ENCODE measurements at regions not wholly inside any gene's neighbourhood (a gene's known extent, or its start where the extent isn't known, plus 50 kb on each side); places are given as distances from the start of the nearest gene placed in this dataset.

DNA sequence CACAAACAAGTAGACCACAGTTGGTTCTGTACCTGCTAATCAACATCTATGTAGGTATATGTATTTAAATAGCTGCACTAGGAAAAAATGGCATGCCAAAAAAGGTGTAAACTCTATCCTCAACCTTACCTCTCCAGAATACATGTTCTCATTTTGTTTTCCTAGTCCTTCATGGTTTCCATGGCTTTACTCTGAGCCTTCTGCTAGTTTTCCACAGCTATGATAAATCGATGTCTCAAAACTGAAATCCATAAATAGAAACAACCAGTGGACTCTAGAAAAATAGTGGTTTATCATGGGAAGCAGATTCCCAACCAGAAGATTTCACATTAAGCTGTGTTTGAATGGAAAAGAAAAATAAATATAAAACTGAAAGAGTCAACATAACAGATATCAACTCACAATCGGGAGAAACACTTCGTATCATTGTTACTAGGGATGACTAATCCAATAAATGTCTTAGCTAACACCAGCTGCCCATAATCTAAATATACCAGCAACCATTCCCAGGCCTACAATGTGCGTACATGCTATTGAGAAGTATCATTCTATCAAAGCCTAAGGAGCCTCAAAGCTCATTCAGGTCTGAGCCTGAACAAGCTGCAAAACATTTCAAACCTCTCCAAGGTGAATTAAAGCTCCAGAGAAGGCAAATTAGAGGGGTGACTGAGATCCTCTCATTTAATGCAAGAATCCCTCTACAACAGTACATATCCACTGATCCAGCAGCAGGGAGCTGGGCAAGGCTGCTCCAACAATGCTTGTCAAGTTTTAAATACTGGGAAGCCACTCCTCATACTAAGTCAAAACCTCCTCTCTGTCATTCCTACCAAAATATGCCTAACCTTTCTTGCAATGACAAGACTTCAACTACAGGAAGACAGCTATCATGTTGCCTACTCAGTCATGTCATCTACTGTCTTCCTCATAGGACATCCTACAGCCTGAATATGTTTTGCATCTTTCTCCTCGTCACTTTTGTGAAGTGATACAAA lies 90.2 kb downstream of the KCTD12 start:
- H3K27ac ChIP-seq (ENCODE audit: low read depth in 1 of 2, low read length in 2 of 2) = no peak overlapping the region
- H3K9me3 ChIP-seq (ENCODE audit: control insufficient read depth in 4 of 4, low read length in 3 of 4) = no peaks in the 10 kb centered on the region
- H3K4me1 ChIP-seq (ENCODE audit: control insufficient read depth in 4 of 4, insufficient read depth in 4 of 4, low read length in 3 of 4) = no peaks in the 10 kb centered on the region
- TF ChIP-seq FOXA2 (IDR thresholded peaks at IDR 0.05) = no peak
- no peak for TF ChIP-seq FOXA1 (IDR thresholded peaks at IDR 0.05)
- TF ChIP-seq, protein P1, sequence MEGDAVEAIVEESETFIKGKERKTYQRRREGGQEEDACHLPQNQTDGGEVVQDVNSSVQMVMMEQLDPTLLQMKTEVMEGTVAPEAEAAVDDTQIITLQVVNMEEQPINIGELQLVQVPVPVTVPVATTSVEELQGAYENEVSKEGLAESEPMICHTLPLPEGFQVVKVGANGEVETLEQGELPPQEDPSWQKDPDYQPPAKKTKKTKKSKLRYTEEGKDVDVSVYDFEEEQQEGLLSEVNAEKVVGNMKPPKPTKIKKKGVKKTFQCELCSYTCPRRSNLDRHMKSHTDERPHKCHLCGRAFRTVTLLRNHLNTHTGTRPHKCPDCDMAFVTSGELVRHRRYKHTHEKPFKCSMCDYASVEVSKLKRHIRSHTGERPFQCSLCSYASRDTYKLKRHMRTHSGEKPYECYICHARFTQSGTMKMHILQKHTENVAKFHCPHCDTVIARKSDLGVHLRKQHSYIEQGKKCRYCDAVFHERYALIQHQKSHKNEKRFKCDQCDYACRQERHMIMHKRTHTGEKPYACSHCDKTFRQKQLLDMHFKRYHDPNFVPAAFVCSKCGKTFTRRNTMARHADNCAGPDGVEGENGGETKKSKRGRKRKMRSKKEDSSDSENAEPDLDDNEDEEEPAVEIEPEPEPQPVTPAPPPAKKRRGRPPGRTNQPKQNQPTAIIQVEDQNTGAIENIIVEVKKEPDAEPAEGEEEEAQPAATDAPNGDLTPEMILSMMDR (IDR thresholded peaks at IDR 0.05; ENCODE audit: low read depth, low read length, missing input control) = no peak
- TF ChIP-seq, protein P2, sequence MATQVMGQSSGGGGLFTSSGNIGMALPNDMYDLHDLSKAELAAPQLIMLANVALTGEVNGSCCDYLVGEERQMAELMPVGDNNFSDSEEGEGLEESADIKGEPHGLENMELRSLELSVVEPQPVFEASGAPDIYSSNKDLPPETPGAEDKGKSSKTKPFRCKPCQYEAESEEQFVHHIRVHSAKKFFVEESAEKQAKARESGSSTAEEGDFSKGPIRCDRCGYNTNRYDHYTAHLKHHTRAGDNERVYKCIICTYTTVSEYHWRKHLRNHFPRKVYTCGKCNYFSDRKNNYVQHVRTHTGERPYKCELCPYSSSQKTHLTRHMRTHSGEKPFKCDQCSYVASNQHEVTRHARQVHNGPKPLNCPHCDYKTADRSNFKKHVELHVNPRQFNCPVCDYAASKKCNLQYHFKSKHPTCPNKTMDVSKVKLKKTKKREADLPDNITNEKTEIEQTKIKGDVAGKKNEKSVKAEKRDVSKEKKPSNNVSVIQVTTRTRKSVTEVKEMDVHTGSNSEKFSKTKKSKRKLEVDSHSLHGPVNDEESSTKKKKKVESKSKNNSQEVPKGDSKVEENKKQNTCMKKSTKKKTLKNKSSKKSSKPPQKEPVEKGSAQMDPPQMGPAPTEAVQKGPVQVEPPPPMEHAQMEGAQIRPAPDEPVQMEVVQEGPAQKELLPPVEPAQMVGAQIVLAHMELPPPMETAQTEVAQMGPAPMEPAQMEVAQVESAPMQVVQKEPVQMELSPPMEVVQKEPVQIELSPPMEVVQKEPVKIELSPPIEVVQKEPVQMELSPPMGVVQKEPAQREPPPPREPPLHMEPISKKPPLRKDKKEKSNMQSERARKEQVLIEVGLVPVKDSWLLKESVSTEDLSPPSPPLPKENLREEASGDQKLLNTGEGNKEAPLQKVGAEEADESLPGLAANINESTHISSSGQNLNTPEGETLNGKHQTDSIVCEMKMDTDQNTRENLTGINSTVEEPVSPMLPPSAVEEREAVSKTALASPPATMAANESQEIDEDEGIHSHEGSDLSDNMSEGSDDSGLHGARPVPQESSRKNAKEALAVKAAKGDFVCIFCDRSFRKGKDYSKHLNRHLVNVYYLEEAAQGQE (IDR thresholded peaks at IDR 0.05) = no peak
- TF ChIP-seq NR2F2 (IDR thresholded peaks at IDR 0.05) = no peak
- TF ChIP-seq EGR1 (IDR thresholded peaks at IDR 0.05; ENCODE audit: low read depth in 2 of 2) = no peak
- TF ChIP-seq, protein P3, sequence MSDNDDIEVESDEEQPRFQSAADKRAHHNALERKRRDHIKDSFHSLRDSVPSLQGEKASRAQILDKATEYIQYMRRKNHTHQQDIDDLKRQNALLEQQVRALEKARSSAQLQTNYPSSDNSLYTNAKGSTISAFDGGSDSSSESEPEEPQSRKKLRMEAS (IDR thresholded peaks at IDR 0.05) = no peak
- TF ChIP-seq YY1 (IDR thresholded peaks at IDR 0.05) = no peak
- TF ChIP-seq GABPA (IDR thresholded peaks at IDR 0.05 in 1 of 2, conservative IDR thresholded peaks at IDR 0.05 in 1 of 2) = no peak
- TF ChIP-seq TAF1 (conservative IDR thresholded peaks at IDR 0.05) = no peak
- TF ChIP-seq SP1 (IDR thresholded peaks at IDR 0.05) = no peak
- TF ChIP-seq HNF4G (IDR thresholded peaks at IDR 0.05) = no peak
- no peak for TF ChIP-seq HNF4A (conservative IDR thresholded peaks at IDR 0.05)
- TF ChIP-seq, protein P4, sequence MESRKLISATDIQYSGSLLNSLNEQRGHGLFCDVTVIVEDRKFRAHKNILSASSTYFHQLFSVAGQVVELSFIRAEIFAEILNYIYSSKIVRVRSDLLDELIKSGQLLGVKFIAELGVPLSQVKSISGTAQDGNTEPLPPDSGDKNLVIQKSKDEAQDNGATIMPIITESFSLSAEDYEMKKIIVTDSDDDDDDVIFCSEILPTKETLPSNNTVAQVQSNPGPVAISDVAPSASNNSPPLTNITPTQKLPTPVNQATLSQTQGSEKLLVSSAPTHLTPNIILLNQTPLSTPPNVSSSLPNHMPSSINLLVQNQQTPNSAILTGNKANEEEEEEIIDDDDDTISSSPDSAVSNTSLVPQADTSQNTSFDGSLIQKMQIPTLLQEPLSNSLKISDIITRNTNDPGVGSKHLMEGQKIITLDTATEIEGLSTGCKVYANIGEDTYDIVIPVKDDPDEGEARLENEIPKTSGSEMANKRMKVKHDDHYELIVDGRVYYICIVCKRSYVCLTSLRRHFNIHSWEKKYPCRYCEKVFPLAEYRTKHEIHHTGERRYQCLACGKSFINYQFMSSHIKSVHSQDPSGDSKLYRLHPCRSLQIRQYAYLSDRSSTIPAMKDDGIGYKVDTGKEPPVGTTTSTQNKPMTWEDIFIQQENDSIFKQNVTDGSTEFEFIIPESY (IDR thresholded peaks at IDR 0.05) = no peak
- no peak for TF ChIP-seq RXRA (IDR thresholded peaks at IDR 0.05)
- TF ChIP-seq RAD21 (IDR thresholded peaks at IDR 0.05) = no peak
- TF ChIP-seq, protein P5, sequence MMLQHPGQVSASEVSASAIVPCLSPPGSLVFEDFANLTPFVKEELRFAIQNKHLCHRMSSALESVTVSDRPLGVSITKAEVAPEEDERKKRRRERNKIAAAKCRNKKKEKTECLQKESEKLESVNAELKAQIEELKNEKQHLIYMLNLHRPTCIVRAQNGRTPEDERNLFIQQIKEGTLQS (IDR thresholded peaks at IDR 0.05) = no peak
- TF ChIP-seq JUND (IDR thresholded peaks at IDR 0.05) = no peak
- WGBS = 68% methylated on average over 5 of the region's 5 CpGs
- no peak for DNase-seq (ENCODE audit: low spot score)
- no peak overlapping the region for H3K4me3 ChIP-seq (ENCODE audit: low read depth in 1 of 3, low read length in 3 of 3)
- no peaks in the 10 kb centered on the region for H3K36me3 ChIP-seq (ENCODE audit: control insufficient read depth in 4 of 4, insufficient read depth in 3 of 4, low read depth in 1 of 4, low read length in 3 of 4)
- no peak overlapping the region for H3K9ac ChIP-seq (ENCODE audit: low read depth in 1 of 2, low read length in 2 of 2)
- H3K27me3 ChIP-seq (ENCODE audit: control insufficient read depth in 4 of 4, insufficient read depth in 4 of 4, low read length in 3 of 4) = no peaks in the 10 kb centered on the region

Data from liver (tissue), 8 donors.